ENCODE measurements at regions not wholly inside any gene's neighbourhood (a gene's known extent, or its start where the extent isn't known, plus 50 kb on each side); places are given as distances from the start of the nearest gene placed in this dataset.

DNA sequence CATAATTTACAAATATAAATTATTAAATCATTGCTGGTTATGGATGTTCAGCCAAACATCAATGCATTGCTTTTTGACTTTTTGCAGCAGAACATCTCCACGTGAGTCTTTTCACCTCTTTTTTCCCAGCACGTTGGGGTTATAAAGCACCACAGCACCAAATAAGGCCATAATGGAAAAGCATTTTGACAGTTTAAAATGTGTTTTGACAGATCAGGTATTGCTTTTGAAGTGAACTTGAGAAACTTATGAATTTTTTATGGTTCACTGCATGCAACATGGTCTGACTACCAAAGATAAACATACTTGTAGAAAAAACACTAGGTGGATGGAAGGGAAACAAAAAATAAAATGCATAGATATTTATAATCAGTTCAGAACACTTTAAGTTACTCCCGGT lies 622.4 kb downstream of the HTR1B start:
- DNase-seq (ENCODE audit: low spot score in 2 of 2): no peak
- intact Hi-C loops (cut with DNase I): no loop called here
- peaks cover 0 to 3% of the 10 kb centered on the region in 2 donors for H3K9me3 ChIP-seq
- H3K4me3 ChIP-seq: no peak overlapping the region
- no peak overlapping the region for H3K27ac ChIP-seq
- TF ChIP-seq, protein P1, sequence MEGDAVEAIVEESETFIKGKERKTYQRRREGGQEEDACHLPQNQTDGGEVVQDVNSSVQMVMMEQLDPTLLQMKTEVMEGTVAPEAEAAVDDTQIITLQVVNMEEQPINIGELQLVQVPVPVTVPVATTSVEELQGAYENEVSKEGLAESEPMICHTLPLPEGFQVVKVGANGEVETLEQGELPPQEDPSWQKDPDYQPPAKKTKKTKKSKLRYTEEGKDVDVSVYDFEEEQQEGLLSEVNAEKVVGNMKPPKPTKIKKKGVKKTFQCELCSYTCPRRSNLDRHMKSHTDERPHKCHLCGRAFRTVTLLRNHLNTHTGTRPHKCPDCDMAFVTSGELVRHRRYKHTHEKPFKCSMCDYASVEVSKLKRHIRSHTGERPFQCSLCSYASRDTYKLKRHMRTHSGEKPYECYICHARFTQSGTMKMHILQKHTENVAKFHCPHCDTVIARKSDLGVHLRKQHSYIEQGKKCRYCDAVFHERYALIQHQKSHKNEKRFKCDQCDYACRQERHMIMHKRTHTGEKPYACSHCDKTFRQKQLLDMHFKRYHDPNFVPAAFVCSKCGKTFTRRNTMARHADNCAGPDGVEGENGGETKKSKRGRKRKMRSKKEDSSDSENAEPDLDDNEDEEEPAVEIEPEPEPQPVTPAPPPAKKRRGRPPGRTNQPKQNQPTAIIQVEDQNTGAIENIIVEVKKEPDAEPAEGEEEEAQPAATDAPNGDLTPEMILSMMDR (IDR thresholded peaks at IDR 0.05): no peak
- H3K36me3 ChIP-seq: no peaks in the 10 kb centered on the region
- H3K27me3 ChIP-seq: no peaks in the 10 kb centered on the region
- H3K4me1 ChIP-seq: peaks cover 0 to 5% of the 10 kb centered on the region in 2 donors

DNA sequence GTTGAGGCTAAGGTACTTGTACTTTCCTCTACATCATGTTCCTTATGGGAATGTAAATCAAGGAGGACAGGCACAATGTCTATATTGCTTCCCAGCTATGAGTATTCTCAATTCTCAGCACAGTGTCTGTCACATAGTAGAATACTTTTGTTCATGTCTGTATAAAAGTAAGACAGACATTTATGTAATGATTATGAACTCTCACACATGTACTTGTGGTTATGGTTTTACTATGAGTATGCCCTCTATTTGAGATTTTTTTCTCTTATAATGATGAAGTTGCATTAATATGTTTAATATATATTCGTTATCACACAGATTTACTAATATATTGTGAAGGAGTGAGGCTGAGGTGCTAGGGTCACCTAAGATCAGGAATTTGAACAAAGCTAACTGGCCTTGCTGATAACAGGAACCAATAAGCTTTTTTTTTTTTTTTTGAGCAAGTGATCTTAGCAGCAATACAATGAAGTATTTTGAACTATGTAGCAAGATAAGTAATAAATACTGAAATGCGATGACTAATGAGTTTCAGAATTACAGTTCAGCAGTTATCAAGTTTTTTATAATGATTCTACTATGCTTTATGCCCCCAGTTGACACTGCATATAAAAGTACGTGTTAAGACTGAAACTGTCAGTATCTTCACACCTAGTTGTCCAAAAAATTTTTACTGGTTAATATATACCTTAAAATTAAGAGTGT lies 623.1 kb downstream of the HTR1B start:
- no peak for DNase-seq (ENCODE audit: low spot score in 2 of 2)
- H3K36me3 ChIP-seq: no peaks in the 10 kb centered on the region
- TF ChIP-seq, protein P1 (IDR thresholded peaks at IDR 0.05): no peak
- no peak overlapping the region for H3K4me3 ChIP-seq
- intact Hi-C loops (cut with DNase I): no loop called here
- H3K9me3 ChIP-seq: no peaks in the 10 kb centered on the region
- peaks cover 0 to 5% of the 10 kb centered on the region in 2 donors for H3K4me1 ChIP-seq
- no peaks in the 10 kb centered on the region for H3K27me3 ChIP-seq
- no peak overlapping the region for H3K27ac ChIP-seq

DNA sequence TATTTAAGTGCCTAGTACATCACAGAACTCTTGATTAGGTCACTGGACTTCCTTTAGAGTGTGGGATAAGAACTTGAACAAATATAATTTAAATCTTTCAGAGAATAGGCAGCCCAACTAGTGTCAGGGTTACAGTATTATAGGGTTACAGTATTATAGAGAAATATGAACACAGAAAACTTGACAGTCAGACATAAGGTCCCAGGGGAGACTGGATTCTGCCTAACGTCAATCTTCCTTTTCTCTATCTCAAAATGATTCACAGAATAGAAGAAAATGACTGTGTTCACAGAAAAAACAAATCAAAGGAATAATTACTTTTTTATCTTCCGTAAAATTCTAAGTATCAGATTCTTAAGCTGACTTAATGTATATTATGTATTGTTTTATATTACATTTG lies 623.8 kb downstream of the HTR1B start:
- Histone ChIP-seq H3K4me3 (no peak overlapping the region), H3K9me3 (no peaks in the 10 kb centered on the region), H3K27me3 (no peaks in the 10 kb centered on the region), H3K27ac (no peak overlapping the region), H3K4me1 (peaks cover 0 to 5% of the 10 kb centered on the region in 2 donors), H3K36me3 (no peaks in the 10 kb centered on the region)
- intact Hi-C loops (cut with DNase I): no loop called here
- no peak for DNase-seq (ENCODE audit: low spot score in 2 of 2)
- TF ChIP-seq, protein P1 (IDR thresholded peaks at IDR 0.05): no peak

GRCh38 chr6:76837564-76837963 lies 625.7 kb downstream of the HTR1B start:
- Histone ChIP-seq H3K36me3 (no peaks in the 10 kb centered on the region), H3K27me3 (no peaks in the 10 kb centered on the region), H3K4me1 (no peaks in the 10 kb centered on the region), H3K27ac (no peak overlapping the region), H3K9me3 (no peaks in the 10 kb centered on the region), H3K4me3 (no peak overlapping the region)
- intact Hi-C loops (cut with DNase I): no loop called here
- DNase-seq (ENCODE audit: low spot score in 2 of 2): no peak
- TF ChIP-seq, protein P1 (IDR thresholded peaks at IDR 0.05): no peak

DNA sequence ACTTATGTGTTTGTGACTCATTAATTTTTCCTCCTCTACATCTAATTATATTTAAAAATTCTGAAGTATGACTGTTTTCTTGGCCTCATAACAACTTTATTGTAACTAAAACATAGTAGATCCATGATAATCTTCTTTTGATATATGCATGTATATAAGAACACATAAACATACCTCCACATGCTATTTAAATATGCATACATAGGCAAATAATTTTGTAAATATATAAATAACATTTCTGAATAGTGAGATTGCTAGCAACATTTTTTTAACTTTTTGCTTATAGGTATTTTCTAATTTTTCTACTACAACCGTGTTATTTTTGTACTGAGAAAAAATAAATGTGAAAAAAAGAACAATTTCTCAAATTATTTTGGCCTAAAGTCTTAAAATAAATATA lies 627.6 kb downstream of the HTR1B start:
- Histone ChIP-seq H3K27me3 (no peaks in the 10 kb centered on the region), H3K9me3 (no peaks in the 10 kb centered on the region), H3K27ac (no peak overlapping the region), H3K36me3 (no peaks in the 10 kb centered on the region), H3K4me3 (no peak overlapping the region), H3K4me1 (no peaks in the 10 kb centered on the region)
- no peak for DNase-seq (ENCODE audit: low spot score in 2 of 2)
- TF ChIP-seq, protein P1 (IDR thresholded peaks at IDR 0.05): no peak
- intact Hi-C loops (cut with DNase I): no loop called here

- intact Hi-C loops (cut with DNase I): no loop called here
- no peaks in the 10 kb centered on the region for H3K27me3 ChIP-seq
- H3K27ac ChIP-seq: no peak overlapping the region
- H3K4me3 ChIP-seq: no peak overlapping the region
- TF ChIP-seq, protein P1 (IDR thresholded peaks at IDR 0.05): no peak
- H3K9me3 ChIP-seq: no peaks in the 10 kb centered on the region
- H3K4me1 ChIP-seq: no peaks in the 10 kb centered on the region
- no peaks in the 10 kb centered on the region for H3K36me3 ChIP-seq
- no peak for DNase-seq (ENCODE audit: low spot score in 2 of 2)
These were observed 628.0 kb downstream of the HTR1B start for GRCh38 chr6:76835293-76835692.
